22Rv1 (cell line): ENCODE measurements at regions not wholly inside any gene's neighbourhood (a gene's known extent, or its start where the extent isn't known, plus 50 kb on each side); places are given as distances from the start of the nearest gene placed in this dataset.

Source experiments
- CTCF ChIP-seq: fragments of 450-650 bp; IDR thresholded peaks from 2 replicates; pipeline ENCODE4 v1.5.1; 2017; ENCODE audit warnings: mild to moderate bottlenecking
- ZFX ChIP-seq: fragments of 450-650 bp; IDR thresholded peaks from 2 replicates; pipeline ENCODE4 v1.6.1; 2017; ENCODE audit warnings: antibody characterized with exemption, borderline replicate concordance

GRCh38 chr7:54242776-54243175 lies 299.4 kb upstream of the VSTM2A start:
- TF ChIP-seq CTCF, result no peak
- TF ChIP-seq ZFX, result no peak
